NCI-H1436 (cell line): ENCODE measurements at regions not wholly inside any gene's neighbourhood (a gene's known extent, or its start where the extent isn't known, plus 50 kb on each side); places are given as distances from the start of the nearest gene placed in this dataset.
A peak's percentile ranks its signal among the peaks of the same experiment; 100 is the strongest.

Experiments
- DNase-seq: peaks from one replicate; lab custom pipeline; 2025; lab: John Stamatoyannopoulos, UW

GRCh38 chr5:6926491-6927038 lies 213.3 kb downstream of the TENT4A start:
- no peak for DNase-seq

DNA sequence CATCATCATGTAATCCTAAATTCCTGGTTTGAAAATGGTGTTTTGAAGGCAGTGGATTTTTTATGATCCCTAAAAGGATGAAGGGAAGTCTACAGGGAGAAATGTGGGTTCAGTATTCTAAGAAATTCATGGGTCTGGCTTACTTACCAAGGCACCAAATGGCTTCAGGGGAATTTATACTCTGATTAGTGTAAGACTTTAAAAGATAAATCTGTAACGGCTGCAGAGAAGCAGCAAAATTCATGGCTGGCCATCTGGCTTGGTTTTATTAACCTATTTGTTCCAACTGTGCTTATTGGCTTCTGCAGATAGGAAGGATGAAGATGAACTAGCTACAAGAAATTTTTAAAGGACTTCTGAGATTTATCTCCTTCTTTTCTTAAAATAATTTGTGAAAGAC lies 222.8 kb downstream of the TENT4A start:
- no peak for DNase-seq

- DNase-seq: no peak
These were observed 224.4 kb downstream of the TENT4A start for GRCh38 chr5:6937677-6938076.

DNA sequence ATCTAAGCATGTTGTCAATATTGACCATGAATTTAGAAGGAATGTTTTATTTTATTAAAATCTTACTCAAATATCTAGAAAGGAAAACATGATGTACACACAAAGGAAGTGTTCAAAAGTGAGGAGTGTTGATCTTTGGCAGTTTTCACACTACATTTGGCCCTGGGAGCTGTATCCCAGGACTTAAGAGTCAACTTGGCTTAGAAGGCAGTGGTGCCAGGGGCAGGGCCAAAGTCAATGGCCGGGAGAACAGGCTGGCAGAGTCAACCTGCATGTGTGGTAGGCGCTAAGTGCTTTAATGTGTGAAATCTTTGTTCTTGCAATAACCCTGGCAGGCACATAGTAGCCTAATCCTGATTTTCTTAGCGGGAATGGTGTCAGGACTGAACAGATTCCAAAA lies 228.4 kb downstream of the TENT4A start:
- DNase-seq: no peak

DNA sequence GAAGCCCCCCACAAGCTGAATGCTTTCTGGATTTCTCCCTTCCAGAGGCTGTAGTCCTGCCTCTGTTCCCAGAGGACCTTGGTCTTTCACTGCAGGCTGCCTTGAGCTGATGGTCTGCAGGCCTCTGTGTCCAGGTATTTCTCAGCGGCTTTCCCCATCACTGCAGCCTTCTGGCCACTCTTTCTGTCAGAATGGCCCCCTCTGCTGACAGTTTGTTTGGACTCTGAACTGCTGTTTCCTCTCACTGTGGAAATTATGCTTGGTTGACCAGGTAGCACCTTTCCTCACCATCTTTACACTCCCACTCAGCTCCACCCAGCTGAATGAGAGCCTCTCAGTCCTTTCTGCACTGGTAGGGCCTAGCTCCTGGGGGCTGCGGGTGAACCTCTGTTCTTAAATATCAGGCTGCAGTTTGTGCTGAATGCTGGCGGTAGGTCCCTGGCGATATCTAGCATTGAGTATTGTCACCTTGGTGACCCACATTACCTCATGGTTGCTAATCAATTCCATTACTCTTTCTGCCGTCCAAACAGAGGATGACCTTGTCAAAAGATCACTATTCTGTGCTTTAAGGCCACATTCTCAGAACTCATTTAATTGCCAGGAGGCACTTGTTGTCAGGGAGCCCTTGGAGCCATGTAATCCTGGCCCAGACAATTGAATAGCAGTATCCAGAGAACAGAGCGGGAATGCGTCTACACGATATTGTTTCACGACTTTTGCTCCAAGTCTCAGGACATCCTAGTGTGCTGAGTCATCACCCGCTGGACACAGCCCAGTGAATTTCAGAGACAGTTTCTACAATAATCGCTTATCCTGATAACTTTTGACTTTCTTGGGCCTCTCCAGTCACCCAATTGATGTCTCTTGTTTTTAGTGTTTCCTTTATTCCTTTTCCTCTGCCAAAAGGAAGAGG lies 230.2 kb downstream of the TENT4A start:
- no peak for DNase-seq

GRCh38 chr5:6948562-6948961 lies 235.3 kb downstream of the TENT4A start:
- DNase-seq: no peak

DNA sequence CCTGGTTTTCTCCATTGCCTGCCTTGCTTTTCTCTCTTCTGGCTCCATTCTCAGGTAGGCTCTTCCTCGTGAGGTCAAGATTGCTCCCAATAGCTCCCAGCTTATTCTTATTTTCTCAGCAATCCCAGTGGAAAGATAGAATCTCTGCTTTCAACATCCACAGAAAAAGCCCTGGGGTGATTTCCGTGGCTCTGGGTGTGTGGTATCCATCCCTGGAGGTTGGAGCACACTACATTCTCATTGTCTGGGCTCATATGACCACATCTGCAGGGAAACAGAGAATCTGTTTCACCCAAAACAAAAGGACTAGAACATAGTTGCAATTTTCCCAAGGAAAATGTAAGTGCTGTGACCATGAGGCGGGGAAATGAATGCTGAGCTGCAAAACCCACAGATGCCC lies 236.0 kb downstream of the TENT4A start:
- no peak for DNase-seq

DNA sequence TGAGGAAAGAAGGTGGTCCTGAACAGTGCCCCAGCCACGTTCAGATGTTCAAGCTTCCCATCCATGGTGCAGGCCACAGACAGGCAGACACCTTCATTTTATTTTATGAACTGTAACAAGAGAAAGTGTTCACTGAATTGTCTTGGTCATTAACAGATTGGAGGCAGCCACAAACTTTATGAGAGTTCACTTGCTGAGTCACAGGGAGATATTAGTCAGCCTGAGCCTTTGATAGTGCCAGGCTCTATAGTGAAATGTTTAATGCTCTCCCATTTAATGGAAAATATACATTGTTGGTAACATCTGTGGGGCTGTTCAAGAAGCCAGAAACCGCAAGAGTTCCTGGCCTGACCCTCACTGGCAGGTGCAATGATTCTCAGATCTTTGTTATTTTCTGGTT lies 237.0 kb downstream of the TENT4A start:
- no peak for DNase-seq

- no peak for DNase-seq
These were observed 237.6 kb downstream of the TENT4A start for GRCh38 chr5:6950860-6951259.

DNA sequence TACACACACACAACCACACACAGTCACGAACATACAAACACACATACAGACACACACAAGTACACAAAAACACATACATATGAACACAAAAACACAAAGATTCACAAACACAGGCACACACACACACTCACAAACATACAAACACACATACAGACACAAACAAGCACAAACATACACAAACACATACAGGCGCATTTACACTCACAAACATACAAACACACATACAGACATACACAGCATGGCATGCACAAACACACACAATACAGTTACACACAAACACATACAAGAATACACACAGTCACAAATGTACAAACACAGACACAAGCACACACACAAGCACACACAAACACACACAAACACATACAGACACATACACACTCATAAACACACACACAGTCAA lies 247.9 kb downstream of the TENT4A start:
- no peak for DNase-seq

DNA sequence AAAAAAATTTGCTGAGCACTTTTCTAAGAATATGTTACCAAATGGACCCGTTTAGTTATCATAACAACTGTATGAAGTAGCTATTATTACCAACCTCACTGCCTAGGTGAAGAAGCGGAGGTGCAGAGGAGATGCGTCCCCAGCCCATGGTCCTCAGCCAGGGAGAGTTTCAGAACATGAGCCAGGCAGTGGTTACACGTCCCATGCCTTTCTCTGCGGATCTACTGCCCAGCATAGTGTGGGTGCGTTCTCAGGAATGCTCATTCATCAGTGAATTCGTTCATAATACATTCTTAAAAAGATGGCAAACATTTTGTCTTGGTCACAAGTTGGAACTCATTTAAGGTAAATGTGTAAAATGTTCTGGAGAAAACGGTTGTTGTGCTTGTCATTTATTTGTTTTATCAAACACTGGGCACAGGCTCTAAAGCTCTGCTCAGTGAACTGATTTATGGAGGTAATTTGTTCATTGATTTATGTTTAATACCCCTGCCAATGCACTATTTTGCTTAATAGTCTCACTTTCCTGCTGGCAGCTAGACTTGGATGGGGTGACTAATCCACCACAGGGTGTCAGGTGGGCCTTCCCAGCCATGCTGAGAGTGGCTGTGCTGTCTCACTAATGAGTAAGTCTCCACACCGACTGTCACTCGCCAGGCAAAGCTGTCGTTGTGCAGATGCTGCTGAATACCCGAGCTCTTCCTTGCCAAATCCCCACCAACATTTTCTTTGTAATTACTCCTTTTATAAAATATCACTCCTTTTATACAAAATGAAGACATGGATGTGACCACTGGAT lies 248.8 kb downstream of the TENT4A start:
- DNase-seq: no peak

DNA sequence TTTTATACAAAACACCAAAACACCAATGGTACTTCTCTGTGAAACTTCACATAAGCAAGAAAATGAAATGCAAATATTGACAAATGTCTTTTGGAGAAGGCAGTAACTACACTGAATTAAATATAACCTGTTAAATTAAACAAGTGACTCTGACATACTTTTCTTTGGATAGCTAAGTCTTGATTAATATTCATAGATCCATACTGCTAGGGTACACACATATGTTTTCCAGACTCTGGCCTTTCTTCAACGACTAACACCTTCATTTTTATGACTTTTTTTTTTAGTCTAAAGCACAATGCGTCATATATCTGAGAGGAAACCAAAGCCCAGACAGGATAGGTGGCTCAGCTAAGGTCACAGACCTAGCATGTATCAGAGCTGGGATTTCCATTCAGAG lies 263.7 kb downstream of the TENT4A start:
- DNase-seq: no peak

DNA sequence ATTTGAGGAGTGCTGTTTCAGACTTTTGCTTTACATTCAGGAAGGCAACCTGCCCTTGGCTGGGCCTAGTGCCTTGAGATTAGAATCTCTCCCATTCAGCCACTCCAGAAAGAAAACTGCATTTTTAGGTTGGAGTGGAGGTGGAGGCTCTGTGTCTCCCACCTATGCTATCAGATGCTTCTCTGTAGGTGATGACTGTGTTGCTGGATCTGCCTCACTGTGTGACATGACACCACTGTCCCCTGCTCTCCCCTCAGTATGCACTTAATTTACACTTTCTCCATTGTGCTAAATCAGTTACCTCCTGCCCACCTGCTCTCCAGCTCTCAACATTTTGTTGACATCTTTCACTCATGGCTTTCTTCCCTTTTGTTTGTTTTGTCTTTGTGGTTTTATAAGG lies 265.8 kb downstream of the TENT4A start:
- DNase-seq: no peak

GRCh38 chr5:6989230-6989629 lies 276.0 kb downstream of the TENT4A start:
- DNase-seq: no peak

GRCh38 chr5:6994097-6994496 lies 280.9 kb downstream of the TENT4A start:
- DNase-seq: no peak

DNA sequence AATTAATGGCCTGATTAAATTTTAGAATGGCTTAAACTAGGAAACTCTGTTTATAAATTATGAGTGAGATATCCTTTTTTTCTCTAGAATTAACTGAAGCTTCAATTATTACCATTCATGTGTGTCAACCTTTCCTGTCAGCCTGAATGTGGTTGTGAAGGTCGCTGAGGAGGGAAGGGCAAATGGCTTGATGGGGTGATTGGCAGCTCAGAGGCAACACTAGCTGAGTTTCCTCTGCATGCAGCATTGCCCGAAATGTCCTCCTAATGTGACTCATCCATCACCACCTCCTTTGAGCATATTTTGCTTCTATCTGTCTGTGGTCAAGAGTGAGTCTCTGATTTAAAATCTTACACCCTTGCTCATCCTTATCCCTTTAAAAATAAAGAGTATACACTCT lies 281.9 kb downstream of the TENT4A start:
- no peak for DNase-seq

- peak; percentile 15 for DNase-seq
These were observed 287.1 kb downstream of the TENT4A start for GRCh38 chr5:7000310-7000709.

DNA sequence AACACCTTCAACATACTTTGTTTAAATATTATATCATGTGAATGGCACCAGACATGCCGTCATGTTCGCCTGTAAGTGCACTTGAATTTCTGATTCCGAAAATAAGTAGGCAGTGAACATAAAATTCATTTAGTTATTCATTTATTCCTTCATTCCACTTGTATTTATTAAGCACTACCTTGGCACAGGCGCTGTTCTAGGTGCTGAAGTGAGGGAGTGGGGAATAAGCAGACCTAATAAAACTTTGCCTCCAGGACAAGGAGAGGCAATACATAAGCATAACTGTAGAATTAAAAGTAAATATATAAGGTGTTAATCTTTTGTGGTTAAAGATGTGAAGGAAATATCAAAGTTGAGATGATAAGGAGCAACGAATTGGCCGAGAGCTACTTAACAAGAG lies 297.4 kb downstream of the TENT4A start:
- no peak for DNase-seq

DNA sequence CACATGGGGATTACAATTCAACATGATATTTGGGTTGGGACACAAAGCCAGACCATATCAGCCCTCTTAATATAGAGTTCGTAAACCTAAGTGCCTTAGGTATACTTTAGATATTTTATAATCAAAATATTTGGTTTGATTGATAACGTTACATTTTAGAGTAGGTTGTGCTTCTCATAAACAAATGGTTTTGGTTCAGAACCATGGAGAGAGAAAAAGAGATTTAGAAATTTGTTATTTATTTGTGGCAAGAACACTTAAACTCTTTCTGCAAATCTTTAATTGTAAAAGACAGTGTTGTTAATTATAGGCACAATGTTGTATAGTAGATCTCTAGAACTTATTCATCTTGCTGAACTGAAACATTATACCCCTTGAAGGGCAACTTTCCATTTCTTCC lies 298.8 kb downstream of the TENT4A start:
- DNase-seq: no peak

- DNase-seq: no peak
These were observed 301.4 kb downstream of the TENT4A start for GRCh38 chr5:7014611-7015010.

DNA sequence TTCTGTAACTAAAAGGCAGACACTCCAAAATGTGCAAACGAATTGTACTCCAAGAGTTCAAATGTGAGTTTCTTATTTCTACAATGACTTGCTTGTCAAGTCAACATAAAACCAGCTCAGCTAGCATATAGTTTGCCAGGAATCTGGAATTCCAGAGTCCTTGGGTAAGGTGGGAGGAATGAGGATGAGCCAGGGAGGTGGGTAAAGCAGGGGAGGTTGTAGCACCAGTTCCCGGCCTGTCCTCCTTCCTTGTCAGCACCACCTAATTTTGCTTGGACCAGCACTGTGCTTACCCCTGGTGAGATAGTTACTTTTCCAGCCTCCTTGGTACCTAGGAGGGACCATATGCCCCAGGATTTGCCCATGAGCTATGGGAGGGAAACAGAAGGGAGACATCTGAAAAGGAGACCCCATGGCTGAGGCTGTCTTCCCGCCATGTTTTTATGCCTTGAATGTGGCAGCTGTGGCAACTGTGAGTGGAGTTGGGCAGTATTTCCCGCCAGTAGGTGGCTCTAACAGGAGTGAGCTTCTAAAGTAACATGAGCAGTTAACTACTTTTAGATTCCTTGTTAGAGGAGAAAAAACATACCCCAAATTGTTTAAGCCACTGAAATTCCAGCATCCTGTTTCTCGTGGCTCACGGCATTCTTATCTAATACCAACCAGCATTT lies 302.5 kb downstream of the TENT4A start:
- no peak for DNase-seq

DNA sequence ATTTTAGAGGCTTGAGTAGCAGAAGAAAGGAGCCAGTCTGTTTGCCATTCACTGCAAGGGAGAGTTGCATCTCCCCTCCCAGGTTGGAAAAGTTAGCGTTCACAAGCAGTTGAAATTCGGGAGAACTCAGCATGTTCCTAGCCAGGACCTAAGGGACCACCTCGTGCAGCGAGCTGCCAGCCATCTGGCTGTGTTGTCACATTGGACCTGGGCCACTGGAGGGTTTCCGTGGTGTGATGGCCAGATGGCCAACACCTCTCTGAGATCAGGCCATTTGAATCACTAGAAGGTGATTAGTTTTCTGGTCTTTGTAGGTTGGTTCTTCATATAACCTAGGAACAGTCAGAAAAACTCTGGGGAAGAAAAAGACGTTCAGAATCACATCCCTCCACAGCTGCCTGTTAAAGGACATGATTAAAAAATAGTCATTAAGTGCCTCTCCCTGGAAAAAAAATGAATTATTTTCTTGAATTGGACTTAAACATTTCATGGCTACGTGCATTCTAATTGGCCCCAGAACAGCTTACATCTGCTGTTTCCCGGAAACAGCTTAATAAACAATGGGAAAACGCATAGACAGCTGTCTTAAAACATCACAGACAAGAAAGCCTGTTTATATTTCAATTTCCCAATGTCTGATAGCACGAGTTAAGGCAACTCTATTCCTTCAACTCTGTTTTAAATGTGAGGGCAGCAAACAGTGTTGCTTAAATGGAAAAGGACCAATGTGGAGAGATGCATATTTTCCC lies 303.9 kb downstream of the TENT4A start:
- DNase-seq: no peak
